ENCODE measurements at regions not wholly inside any gene's neighbourhood (a gene's known extent, or its start where the extent isn't known, plus 50 kb on each side); places are given as distances from the start of the nearest gene placed in this dataset.

DNA sequence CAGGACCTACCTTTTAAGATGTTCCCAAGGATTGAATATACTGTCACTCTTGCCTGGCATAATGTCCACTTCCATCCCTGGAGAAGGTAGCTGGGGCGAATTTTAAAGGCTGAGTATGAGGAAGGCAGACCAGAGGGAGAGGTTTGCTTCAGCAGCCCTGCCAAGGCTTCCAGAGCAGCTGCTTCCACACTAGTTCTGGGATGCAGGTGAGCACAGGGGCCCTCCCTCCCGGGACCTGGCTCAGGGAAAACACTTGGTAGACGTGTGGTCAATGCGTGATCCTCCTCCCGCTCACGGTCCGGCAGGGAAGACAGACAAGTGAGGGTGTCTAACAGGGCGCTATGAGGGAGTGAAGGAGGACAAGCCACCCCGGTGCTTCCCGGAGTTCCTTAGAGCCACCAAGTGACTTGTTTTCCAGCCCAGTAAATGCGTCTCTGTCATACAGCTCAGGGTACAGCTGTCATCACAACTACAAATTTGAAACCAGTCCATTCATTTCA, 327.6 kb downstream of the ARRDC4 start:
- Mint-ChIP-seq H3K4me3 (no peak overlapping the region), H3K27me3 (ENCODE audit: low read depth) (peaks cover 3% of the 10 kb centered on the region), H3K4me1 (peaks cover 3% of the 10 kb centered on the region; the same call in 1 of the 2 replicates), H3K27ac (no peak overlapping the region), H3K36me3 (no peaks in the 10 kb centered on the region), H3K9me3 (no peaks in the 10 kb centered on the region)
- ATAC-seq (no peak), DNase-seq (ENCODE audit: low spot score) (no peak)
- ChIA-PET POLR2A (no interaction called here), CTCF (interaction anchor here (1.4 kb wide), 1 partner anchor 20 kb away, joined by 3 read pairs; no protein-coding TSS in a partner anchor)
- TF ChIP-seq ZNF121 (CRISPR knock-in tag; IDR thresholded peaks at IDR 0.05) = no peak
- TF ChIP-seq, protein P1, sequence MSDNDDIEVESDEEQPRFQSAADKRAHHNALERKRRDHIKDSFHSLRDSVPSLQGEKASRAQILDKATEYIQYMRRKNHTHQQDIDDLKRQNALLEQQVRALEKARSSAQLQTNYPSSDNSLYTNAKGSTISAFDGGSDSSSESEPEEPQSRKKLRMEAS (CRISPR knock-in tag; IDR thresholded peaks at IDR 0.05) = no peak
- no peak for TF ChIP-seq JUN (CRISPR knock-in tag; IDR thresholded peaks at IDR 0.05)
- no peak for TF ChIP-seq TP53 (CRISPR knock-in tag; IDR thresholded peaks at IDR 0.05)

- Mint-ChIP-seq H3K9me3 (no peaks in the 10 kb centered on the region), H3K4me3 (no peak overlapping the region), H3K27me3 (ENCODE audit: low read depth) (peaks cover 17% of the 10 kb centered on the region), H3K27ac (no peak overlapping the region), H3K36me3 (no peaks in the 10 kb centered on the region), H3K4me1 (peaks cover 12% of the 10 kb centered on the region)
- TF ChIP-seq TEAD1 (CRISPR knock-in tag; IDR thresholded peaks at IDR 0.05) (no peak), CBFB (CRISPR knock-in tag; IDR thresholded peaks at IDR 0.05; ENCODE audit: low read depth) (no peak), EMX1 (CRISPR knock-in tag; IDR thresholded peaks at IDR 0.05) (no peak), JAZF1 (CRISPR knock-in tag; IDR thresholded peaks at IDR 0.05) (no peak), ZNF423 (CRISPR knock-in tag; IDR thresholded peaks at IDR 0.05) (no peak), AFF4 (CRISPR knock-in tag; IDR thresholded peaks at IDR 0.05; ENCODE audit: borderline replicate concordance) (no peak)
- TF ChIP-seq, protein P2, sequence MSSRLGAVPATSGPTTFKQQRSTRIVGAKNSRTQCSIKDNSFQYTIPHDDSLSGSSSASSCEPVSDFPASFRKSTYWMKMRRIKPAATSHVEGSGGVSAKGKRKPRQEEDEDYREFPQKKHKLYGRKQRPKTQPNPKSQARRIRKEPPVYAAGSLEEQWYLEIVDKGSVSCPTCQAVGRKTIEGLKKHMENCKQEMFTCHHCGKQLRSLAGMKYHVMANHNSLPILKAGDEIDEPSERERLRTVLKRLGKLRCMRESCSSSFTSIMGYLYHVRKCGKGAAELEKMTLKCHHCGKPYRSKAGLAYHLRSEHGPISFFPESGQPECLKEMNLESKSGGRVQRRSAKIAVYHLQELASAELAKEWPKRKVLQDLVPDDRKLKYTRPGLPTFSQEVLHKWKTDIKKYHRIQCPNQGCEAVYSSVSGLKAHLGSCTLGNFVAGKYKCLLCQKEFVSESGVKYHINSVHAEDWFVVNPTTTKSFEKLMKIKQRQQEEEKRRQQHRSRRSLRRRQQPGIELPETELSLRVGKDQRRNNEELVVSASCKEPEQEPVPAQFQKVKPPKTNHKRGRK (CRISPR knock-in tag; IDR thresholded peaks at IDR 0.05; ENCODE audit: borderline replicate concordance) = no peak
- TF ChIP-seq, protein P3, sequence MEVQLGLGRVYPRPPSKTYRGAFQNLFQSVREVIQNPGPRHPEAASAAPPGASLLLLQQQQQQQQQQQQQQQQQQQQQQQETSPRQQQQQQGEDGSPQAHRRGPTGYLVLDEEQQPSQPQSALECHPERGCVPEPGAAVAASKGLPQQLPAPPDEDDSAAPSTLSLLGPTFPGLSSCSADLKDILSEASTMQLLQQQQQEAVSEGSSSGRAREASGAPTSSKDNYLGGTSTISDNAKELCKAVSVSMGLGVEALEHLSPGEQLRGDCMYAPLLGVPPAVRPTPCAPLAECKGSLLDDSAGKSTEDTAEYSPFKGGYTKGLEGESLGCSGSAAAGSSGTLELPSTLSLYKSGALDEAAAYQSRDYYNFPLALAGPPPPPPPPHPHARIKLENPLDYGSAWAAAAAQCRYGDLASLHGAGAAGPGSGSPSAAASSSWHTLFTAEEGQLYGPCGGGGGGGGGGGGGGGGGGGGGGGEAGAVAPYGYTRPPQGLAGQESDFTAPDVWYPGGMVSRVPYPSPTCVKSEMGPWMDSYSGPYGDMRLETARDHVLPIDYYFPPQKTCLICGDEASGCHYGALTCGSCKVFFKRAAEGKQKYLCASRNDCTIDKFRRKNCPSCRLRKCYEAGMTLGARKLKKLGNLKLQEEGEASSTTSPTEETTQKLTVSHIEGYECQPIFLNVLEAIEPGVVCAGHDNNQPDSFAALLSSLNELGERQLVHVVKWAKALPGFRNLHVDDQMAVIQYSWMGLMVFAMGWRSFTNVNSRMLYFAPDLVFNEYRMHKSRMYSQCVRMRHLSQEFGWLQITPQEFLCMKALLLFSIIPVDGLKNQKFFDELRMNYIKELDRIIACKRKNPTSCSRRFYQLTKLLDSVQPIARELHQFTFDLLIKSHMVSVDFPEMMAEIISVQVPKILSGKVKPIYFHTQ (CRISPR knock-in tag; IDR thresholded peaks at IDR 0.05) = no peak
- TF ChIP-seq, protein P4, sequence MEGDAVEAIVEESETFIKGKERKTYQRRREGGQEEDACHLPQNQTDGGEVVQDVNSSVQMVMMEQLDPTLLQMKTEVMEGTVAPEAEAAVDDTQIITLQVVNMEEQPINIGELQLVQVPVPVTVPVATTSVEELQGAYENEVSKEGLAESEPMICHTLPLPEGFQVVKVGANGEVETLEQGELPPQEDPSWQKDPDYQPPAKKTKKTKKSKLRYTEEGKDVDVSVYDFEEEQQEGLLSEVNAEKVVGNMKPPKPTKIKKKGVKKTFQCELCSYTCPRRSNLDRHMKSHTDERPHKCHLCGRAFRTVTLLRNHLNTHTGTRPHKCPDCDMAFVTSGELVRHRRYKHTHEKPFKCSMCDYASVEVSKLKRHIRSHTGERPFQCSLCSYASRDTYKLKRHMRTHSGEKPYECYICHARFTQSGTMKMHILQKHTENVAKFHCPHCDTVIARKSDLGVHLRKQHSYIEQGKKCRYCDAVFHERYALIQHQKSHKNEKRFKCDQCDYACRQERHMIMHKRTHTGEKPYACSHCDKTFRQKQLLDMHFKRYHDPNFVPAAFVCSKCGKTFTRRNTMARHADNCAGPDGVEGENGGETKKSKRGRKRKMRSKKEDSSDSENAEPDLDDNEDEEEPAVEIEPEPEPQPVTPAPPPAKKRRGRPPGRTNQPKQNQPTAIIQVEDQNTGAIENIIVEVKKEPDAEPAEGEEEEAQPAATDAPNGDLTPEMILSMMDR (IDR thresholded peaks at IDR 0.05) = no peak
- ChIA-PET POLR2A (interaction anchor here (0.6 kb wide), 1 partner anchor 921 kb away, joined by 3 read pairs; no protein-coding TSS in a partner anchor), CTCF (interaction anchor here (0.6 kb wide), 1 partner anchor 22 kb away, joined by 3 read pairs; no protein-coding TSS in a partner anchor)
- DNase-seq (ENCODE audit: low spot score) (no peak), ATAC-seq (no peak)
Measured at GRCh38 chr15:98289747-98290146, 329.2 kb downstream of the ARRDC4 start.

All from WTC11 (cell line).